Endothelial cell of hepatic sinusoid (primary cell): ENCODE measurements at regions not wholly inside any gene's neighbourhood (a gene's known extent, or its start where the extent isn't known, plus 50 kb on each side); places are given as distances from the start of the nearest gene placed in this dataset.

Source experiments
- in situ Hi-C: cut with HindIII; loops from 2 replicates; pipeline ENCODE4 v1.10.0; 2017; ENCODE audit warnings: low sequenced_read_pairs

DNA sequence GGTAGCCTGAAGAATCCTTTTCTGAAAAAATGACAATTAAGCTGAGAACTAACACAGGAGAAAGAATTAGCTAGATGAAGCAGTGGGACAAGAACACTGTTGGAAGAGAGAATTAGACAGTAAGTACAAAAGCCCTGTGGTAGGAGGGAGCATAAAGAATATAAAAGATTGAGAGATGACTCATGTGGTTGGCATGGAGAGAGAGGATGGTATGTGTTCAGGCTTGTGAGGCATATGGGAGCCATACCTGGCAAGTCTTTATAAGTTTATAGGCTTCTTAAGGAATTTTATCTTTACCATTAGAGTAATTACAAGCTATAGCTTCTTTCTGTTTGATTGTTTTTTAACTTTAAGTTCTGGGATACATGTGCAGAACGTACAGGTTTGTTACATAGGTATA, 325.0 kb downstream of the ARL6IP6 start:
- in situ Hi-C loops: no loop called here

- in situ Hi-C loops: no loop called here
These were observed 310.2 kb downstream of the ARL6IP6 start for GRCh38 chr2:153028626-153029025.

DNA sequence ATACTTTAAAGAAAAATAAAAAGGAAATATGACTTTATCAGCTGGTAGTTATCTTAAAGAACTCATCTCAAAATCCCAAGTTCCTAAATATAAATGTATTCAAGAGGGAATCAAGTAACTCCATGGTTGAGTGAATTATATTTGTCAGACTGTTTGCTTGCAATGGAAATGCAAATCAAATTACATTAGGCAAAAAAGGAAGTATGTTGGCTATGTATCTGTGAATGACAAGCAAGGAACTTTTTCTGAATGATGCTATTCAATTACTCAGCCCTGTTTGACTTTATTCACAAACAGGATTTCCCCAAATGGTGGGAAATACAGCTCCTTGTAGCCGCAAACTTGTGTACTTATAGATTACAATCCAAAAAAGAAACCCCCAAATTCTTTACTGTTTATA, 309.1 kb downstream of the ARL6IP6 start:
- in situ Hi-C loops: no loop called here

- in situ Hi-C loops: no loop called here
These were observed 301.8 kb downstream of the ARL6IP6 start for GRCh38 chr2:153020201-153020600.

- in situ Hi-C loops: no loop called here
These were observed 286.8 kb downstream of the ARL6IP6 start for GRCh38 chr2:153005071-153005730.

DNA sequence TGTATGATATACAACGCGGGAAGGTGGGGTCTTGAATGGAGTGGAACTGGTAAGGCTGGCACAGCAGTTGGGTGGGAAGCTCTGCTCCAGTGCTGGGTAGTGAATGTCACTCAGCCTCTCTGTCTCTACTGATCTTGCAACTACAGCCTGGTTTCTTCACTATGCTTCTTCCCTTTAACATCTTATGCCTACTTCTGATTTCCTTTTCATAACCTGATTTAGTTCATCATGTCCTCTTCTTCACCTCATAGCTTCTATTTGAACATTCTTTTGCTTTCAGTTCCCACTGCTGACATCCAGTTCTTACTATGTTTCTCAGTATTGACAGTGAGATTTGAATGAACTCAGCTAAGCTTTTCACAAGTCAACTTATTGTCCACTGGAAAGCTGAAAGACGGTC, 286.2 kb downstream of the ARL6IP6 start:
- in situ Hi-C loops: no loop called here

DNA sequence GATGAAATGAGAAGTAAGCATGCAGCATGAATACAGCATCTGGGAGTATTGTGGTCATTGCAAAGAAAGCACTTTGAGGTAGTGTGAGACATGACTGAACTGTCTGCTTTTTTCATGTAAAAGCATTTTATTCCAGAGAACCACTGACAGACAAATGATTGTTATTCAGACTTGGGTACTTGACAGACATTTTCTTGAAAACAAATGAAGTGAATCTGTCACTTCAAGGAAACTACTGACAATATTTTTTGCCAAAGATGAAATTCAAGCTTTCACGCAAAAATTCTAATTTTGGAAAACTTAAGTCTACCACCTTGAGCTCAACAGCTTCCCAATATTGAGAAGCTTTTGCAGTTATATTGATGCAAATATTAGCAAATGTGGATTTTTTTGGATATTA, 255.7 kb downstream of the ARL6IP6 start:
- in situ Hi-C loops: no loop called here

DNA sequence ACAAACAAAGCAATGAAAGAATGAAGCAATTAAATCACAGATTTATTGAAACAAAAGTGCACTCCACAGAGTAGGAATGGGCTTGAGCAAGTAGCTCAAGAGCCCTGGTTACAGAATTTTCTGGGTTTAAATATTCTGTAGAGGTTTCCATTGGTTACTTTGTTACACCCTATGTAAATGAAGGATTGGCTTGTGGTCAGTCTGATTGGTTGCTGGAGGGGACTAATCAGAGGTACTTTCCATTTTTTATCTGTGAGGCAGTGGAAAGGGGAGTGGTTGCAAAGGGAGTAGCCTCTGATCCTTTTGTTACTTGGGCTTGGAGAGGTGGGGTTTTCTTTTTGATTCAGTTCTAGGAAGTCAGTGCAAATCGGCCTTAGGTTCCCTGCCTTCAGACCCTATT, 253.3 kb downstream of the ARL6IP6 start:
- in situ Hi-C loops: no loop called here

DNA sequence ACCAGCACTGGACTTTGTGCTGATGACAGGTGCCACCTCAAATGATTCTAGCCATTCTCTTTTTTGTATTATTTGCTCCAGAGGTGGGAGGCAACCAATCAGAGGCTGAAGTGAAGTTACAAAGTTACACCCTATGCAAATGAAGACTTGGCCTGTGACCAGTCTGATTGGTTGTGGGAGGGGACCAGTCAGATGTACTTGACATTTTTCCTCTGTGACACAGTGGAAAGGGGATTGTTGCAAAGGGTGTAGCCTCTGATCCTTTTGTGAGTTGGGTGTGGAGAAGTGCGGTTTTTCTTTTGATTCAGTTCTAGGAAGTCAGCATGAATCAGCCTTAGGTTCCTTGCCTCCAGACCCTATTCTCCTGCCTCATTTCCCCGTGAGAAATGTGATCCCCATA, 244.0 kb downstream of the ARL6IP6 start:
- in situ Hi-C loops: no loop called here

- in situ Hi-C loops: no loop called here
These were observed 242.9 kb downstream of the ARL6IP6 start for GRCh38 chr2:152961351-152961750.

DNA sequence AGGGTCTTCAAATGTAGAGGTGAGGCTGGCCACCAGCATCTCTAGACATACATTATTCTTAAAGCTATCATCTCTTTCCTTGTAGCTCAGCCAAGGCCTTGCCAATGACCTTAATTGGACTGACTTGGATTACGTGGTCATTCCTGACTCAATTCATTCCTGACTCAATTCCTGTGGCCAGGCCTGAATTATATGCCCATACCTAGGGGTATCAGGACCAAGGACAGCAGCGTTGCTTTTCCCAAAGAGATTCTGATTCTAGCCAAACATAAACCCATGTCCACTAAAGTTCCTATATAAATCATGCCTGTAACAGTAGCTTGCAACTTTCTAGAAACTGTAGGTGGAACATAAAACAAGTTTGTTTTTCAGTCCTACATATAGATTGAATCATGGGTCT, 231.7 kb downstream of the ARL6IP6 start:
- in situ Hi-C loops: no loop called here

DNA sequence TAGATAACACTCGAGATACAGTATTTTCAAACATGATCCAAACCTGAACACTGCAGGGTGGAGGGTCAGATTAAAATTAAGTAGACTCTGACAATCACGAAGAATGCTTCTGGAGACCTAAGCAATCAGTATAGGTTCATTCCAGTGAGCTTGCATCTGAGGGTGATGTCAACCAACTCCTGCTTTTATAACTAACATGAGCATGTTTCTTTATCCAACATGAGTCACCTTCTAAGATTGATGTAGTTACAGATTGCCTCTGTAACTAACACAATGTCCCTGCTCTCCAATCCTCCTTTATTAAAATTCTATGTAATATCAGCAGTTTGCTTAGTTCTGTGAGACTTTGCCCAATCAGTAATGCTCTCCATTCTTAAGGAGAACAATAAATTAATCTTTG, 225.7 kb downstream of the ARL6IP6 start:
- in situ Hi-C loops: no loop called here

DNA sequence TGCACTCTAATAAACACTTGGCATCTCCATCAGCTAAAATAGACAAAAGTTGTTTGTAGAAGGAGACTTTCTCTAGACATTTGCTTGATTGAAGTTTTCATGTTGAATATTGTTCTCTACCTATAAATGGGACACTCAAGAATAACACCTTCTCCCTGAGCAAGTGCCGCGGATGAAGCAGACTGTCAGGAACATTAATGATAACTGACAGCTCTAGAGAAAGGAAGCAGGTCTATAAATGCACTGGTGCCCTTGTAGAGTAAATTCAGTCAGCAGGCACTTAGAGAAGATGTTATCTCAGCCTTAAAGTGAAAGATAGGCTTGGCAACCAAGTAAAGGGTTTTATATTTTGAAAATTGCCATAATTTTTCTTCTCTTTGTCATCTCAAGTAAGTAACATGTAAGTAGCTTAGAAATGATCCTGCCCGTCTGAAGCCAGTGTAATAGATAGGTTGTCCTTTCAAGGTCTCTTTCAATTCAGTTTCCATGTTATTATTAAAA, 224.6 kb downstream of the ARL6IP6 start:
- in situ Hi-C loops: no loop called here

GRCh38 chr2:152930501-152930900, 212.1 kb downstream of the ARL6IP6 start:
- in situ Hi-C loops: no loop called here

DNA sequence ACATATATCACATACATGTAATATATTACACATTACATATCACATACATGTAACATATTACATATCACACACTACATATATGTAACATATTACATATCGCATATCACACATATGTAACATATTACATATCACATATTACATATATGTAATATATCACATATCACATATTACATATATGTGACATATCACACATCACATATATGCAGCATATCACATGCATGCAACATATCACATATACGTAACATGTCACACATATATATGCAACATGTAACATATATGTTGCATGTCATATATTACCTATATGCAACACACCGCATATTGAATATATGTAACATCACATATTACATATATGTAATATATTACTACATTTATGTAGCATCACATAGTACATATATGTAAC, 211.2 kb downstream of the ARL6IP6 start:
- in situ Hi-C loops: no loop called here

GRCh38 chr2:152925547-152926448, 207.4 kb downstream of the ARL6IP6 start:
- in situ Hi-C loops: no loop called here

DNA sequence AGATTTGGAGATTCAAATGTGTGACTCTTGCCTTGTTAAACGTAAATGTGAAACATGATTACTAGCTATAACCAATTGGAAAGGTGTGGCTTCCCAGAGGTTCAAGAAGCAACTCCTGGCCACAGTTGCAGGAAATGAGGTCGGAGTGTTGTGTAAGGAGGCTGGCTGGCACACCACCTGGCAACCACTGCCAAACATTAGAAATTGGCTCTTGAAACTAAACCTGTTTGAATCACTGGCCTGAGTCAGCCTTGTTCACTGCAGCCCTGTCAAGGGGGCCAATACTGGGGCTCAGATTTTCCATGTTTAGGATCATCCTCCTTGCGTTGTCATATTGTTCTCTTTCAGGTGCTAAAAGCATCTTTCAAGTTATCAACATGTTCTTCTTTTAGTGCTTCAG, 206.3 kb downstream of the ARL6IP6 start:
- in situ Hi-C loops: no loop called here

GRCh38 chr2:152924219-152924618, 205.8 kb downstream of the ARL6IP6 start:
- in situ Hi-C loops: no loop called here

DNA sequence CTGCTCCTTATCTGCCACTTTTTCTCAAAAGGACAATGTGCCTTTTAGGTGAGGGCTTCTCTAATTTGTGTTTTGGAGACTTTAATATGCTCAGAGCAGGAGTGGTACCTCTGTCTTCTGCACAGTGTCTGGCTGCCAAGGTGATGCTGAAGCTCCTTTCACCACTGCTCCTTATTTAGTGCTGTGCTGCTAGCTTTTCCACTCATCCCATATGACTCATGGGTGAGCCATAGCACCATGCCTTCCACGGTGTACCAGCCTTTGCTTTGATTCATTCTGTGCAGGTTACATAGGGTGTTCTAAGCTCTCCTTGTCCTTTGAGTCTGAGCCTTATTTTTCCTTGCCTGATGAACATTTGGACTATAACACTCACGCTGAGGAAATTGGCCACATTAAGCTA, 202.4 kb downstream of the ARL6IP6 start:
- in situ Hi-C loops: no loop called here

- in situ Hi-C loops: no loop called here
These were observed 192.6 kb downstream of the ARL6IP6 start for GRCh38 chr2:152910970-152911369.

- in situ Hi-C loops: no loop called here
These were observed 188.6 kb downstream of the ARL6IP6 start for GRCh38 chr2:152907046-152907445.

- in situ Hi-C loops: no loop called here
These were observed 175.6 kb downstream of the ARL6IP6 start for GRCh38 chr2:152894051-152894450.
